HG03442 (cell line): ENCODE measurements at regions not wholly inside any gene's neighbourhood (a gene's known extent, or its start where the extent isn't known, plus 50 kb on each side); places are given as distances from the start of the nearest gene placed in this dataset.

Source experiments
- ATAC-seq: cut with Tn5 transposase; IDR thresholded peaks from one replicate; pipeline ENCODE4 v1.9.1; 2021; ENCODE audit warnings: mild to moderate bottlenecking, moderate library complexity; ENCODE audit not compliant: unreplicated experiment

GRCh38 chr21:35223480-35224156 is 174.5 kb upstream of the RUNX1 start:
- ATAC-seq = no peak

- no peak for ATAC-seq
Measured at GRCh38 chr21:35222541-35222941, 173.4 kb upstream of the RUNX1 start.

- no peak for ATAC-seq
Measured at GRCh38 chr21:35222021-35222420, 172.9 kb upstream of the RUNX1 start.

- ATAC-seq = no peak
Measured at GRCh38 chr21:35220301-35220700, 171.2 kb upstream of the RUNX1 start.

- ATAC-seq = no peak
Measured at GRCh38 chr21:35219719-35220118, 170.6 kb upstream of the RUNX1 start.

- no peak for ATAC-seq
Measured at GRCh38 chr21:35219291-35219690, 170.2 kb upstream of the RUNX1 start.

GRCh38 chr21:35217504-35218060 is 168.5 kb upstream of the RUNX1 start:
- no peak for ATAC-seq

GRCh38 chr21:35216996-35217395 is 167.9 kb upstream of the RUNX1 start:
- no peak for ATAC-seq

- no peak for ATAC-seq
Measured at GRCh38 chr21:35215870-35216269, 166.8 kb upstream of the RUNX1 start.

- ATAC-seq = no peak
Measured at GRCh38 chr21:35212393-35213127, 163.5 kb upstream of the RUNX1 start.

- no peak for ATAC-seq
Measured at GRCh38 chr21:35211782-35212181, 162.7 kb upstream of the RUNX1 start.

- no peak for ATAC-seq
Measured at GRCh38 chr21:35210093-35210492, 161.0 kb upstream of the RUNX1 start.

- ATAC-seq = no peak
Measured at GRCh38 chr21:35208810-35209517, 159.9 kb upstream of the RUNX1 start.

GRCh38 chr21:35208104-35208503 is 159.0 kb upstream of the RUNX1 start:
- no peak for ATAC-seq

GRCh38 chr21:35207322-35207721 is 158.2 kb upstream of the RUNX1 start:
- ATAC-seq = no peak

GRCh38 chr21:35206141-35207125 is 157.3 kb upstream of the RUNX1 start:
- ATAC-seq = no peak

GRCh38 chr21:35204850-35205541 is 155.9 kb upstream of the RUNX1 start:
- ATAC-seq = no peak

- no peak for ATAC-seq
Measured at GRCh38 chr21:35204125-35204524, 155.0 kb upstream of the RUNX1 start.

- no peak for ATAC-seq
Measured at GRCh38 chr21:35203093-35203977, 154.2 kb upstream of the RUNX1 start.
